NCI-H2227 (cell line): ENCODE measurements at regions not wholly inside any gene's neighbourhood (a gene's known extent, or its start where the extent isn't known, plus 50 kb on each side); places are given as distances from the start of the nearest gene placed in this dataset.
A peak's percentile ranks its signal among the peaks of the same experiment; 100 is the strongest.

Experiments
- DNase-seq: peaks from one replicate; lab custom pipeline; 2025; ENCODE audit not compliant: unreplicated experiment; lab: John Stamatoyannopoulos, UW

- DNase-seq: no peak
Measured at GRCh38 chr14:84519836-84520235, 1010.1 kb upstream of the FLRT2 start.

GRCh38 chr14:84520711-84521338 lies 1009.1 kb upstream of the FLRT2 start:
- DNase-seq: no peak

- DNase-seq: no peak
Measured at GRCh38 chr14:84523746-84524145, 1006.2 kb upstream of the FLRT2 start.

- no peak for DNase-seq
Measured at GRCh38 chr14:84527706-84528105, 1002.2 kb upstream of the FLRT2 start.

- DNase-seq: no peak
Measured at GRCh38 chr14:84532016-84532415, 997.9 kb upstream of the FLRT2 start.

- no peak for DNase-seq
Measured at GRCh38 chr14:84533181-84533725, 996.7 kb upstream of the FLRT2 start.

- no peak for DNase-seq
Measured at GRCh38 chr14:84533791-84534190, 996.2 kb upstream of the FLRT2 start.

- DNase-seq: no peak
Measured at GRCh38 chr14:84535484-84535883, 994.5 kb upstream of the FLRT2 start.

GRCh38 chr14:84535976-84536375 lies 994.0 kb upstream of the FLRT2 start:
- no peak for DNase-seq

- DNase-seq: no peak
Measured at GRCh38 chr14:84541018-84541417, 988.9 kb upstream of the FLRT2 start.

GRCh38 chr14:84543859-84544258 lies 986.1 kb upstream of the FLRT2 start:
- no peak for DNase-seq

- no peak for DNase-seq
Measured at GRCh38 chr14:84544486-84545131, 985.3 kb upstream of the FLRT2 start.

GRCh38 chr14:84546236-84546635 lies 983.7 kb upstream of the FLRT2 start:
- DNase-seq: peak; percentile 48

GRCh38 chr14:84554136-84554535 lies 975.8 kb upstream of the FLRT2 start:
- DNase-seq: no peak

- no peak for DNase-seq
Measured at GRCh38 chr14:84555493-84555892, 974.5 kb upstream of the FLRT2 start.

- DNase-seq: no peak
Measured at GRCh38 chr14:84566109-84566508, 963.8 kb upstream of the FLRT2 start.

- no peak for DNase-seq
Measured at GRCh38 chr14:84575681-84576080, 954.3 kb upstream of the FLRT2 start.

GRCh38 chr14:84579292-84579691 lies 950.7 kb upstream of the FLRT2 start:
- DNase-seq: no peak

- DNase-seq: no peak
Measured at GRCh38 chr14:84581041-84581440, 948.9 kb upstream of the FLRT2 start.

GRCh38 chr14:84584511-84584910 lies 945.4 kb upstream of the FLRT2 start:
- no peak for DNase-seq

GRCh38 chr14:84591827-84592445 lies 938.0 kb upstream of the FLRT2 start:
- DNase-seq: no peak

- no peak for DNase-seq
Measured at GRCh38 chr14:84592770-84593169, 937.2 kb upstream of the FLRT2 start.
